ENCODE measurements at regions not wholly inside any gene's neighbourhood (a gene's known extent, or its start where the extent isn't known, plus 50 kb on each side); places are given as distances from the start of the nearest gene placed in this dataset.

DNA sequence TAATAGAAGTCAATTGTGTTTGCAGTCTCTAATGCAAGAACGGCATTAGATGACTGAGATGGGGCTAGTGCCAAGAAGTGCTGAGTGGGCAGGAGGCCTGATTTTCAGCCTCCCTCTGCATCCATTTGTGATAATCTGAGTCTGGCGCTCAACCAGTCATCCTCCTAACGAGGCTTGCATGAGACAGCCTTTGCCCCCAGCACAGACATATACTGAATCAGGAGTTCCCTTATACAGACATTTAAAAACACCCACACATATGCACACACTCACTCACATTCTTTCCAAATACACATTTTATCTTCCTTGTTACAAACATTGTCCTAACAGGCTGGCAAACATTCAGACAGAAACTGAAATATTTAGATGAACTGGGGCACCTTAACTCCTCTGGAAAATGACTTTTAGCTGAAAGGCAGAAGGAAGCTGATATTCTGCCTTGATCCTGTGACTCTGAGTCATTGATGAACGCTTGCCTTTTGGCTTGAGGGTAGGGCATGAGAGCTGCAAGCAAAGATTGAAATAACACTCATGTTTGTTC lies 562.3 kb downstream of the DHX35 start:
- Histone ChIP-seq H3K4me2 (ENCODE audit: low read length) (peak overlapping the region; percentile 32), H3K4me3 (ENCODE audit: low read length) (0 out of 2 replicates have a peak overlapping the region, but pooled peaks have one; percentile 6), H3K4me1 (ENCODE audit: low read length) (peaks cover 10% of the 10 kb centered on the region), H3K27me3 (ENCODE audit: low read depth, low read length) (no peaks in the 10 kb centered on the region), H3K9me3 (ENCODE audit: insufficient read depth, low read length) (no peaks in the 10 kb centered on the region), H4K20me1 (ENCODE audit: insufficient read depth, low read length) (no peaks in the 10 kb centered on the region), H2AFZ (ENCODE audit: low read depth, low read length) (peak overlapping the region; percentile 44), H3K9ac (ENCODE audit: low read length) (peak overlapping the region; percentile 15; the same call in 1 of the 2 replicates), H3K79me2 (ENCODE audit: low read length) (no peaks in the 10 kb centered on the region), H3K36me3 (replicated peaks; ENCODE audit: low read depth, low read length) (no peaks in the 10 kb centered on the region), H3K27ac (ENCODE audit: low read length) (no peak overlapping the region)
- TF ChIP-seq, protein P1, sequence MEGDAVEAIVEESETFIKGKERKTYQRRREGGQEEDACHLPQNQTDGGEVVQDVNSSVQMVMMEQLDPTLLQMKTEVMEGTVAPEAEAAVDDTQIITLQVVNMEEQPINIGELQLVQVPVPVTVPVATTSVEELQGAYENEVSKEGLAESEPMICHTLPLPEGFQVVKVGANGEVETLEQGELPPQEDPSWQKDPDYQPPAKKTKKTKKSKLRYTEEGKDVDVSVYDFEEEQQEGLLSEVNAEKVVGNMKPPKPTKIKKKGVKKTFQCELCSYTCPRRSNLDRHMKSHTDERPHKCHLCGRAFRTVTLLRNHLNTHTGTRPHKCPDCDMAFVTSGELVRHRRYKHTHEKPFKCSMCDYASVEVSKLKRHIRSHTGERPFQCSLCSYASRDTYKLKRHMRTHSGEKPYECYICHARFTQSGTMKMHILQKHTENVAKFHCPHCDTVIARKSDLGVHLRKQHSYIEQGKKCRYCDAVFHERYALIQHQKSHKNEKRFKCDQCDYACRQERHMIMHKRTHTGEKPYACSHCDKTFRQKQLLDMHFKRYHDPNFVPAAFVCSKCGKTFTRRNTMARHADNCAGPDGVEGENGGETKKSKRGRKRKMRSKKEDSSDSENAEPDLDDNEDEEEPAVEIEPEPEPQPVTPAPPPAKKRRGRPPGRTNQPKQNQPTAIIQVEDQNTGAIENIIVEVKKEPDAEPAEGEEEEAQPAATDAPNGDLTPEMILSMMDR (IDR thresholded peaks at IDR 0.05; ENCODE audit: low read depth, low read length) = no peak
- TF ChIP-seq EZH2phosphoT487 (IDR thresholded peaks at IDR 0.05; ENCODE audit: low read depth) = no peak

DNA sequence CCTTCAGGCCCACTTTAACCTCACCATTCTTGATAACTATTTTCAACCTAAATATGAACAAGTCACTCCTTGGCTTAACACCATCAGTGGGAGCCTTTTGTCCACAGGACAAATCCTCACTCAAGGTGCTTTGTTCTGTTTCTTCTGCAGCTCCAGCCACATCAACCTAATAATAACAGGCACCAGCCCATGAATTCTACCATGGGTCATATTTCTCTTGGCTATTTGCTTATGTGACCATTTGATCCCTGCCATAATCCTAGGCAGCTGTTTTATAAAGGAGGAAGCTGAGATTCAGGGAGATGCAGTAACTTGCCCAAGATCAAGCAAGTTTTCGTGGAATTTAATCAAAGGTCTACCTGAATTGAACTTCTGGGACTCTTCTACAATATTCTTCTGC lies 561.3 kb downstream of the DHX35 start:
- H3K4me2 ChIP-seq (ENCODE audit: low read length) = no peak overlapping the region
- H3K9ac ChIP-seq (ENCODE audit: low read length) = no peak overlapping the region
- H3K79me2 ChIP-seq (ENCODE audit: low read length) = no peaks in the 10 kb centered on the region
- TF ChIP-seq EZH2phosphoT487 (IDR thresholded peaks at IDR 0.05; ENCODE audit: low read depth) = no peak
- H3K27ac ChIP-seq (ENCODE audit: low read length) = no peak overlapping the region
- H4K20me1 ChIP-seq (ENCODE audit: insufficient read depth, low read length) = no peaks in the 10 kb centered on the region
- no peaks in the 10 kb centered on the region for H3K36me3 ChIP-seq (replicated peaks; ENCODE audit: low read depth, low read length)
- H3K4me1 ChIP-seq (ENCODE audit: low read length) = peaks cover 10% of the 10 kb centered on the region
- no peak overlapping the region for H3K4me3 ChIP-seq (ENCODE audit: low read length)
- no peaks in the 10 kb centered on the region for H3K9me3 ChIP-seq (ENCODE audit: insufficient read depth, low read length)
- H2AFZ ChIP-seq (ENCODE audit: low read depth, low read length) = no peak overlapping the region
- no peaks in the 10 kb centered on the region for H3K27me3 ChIP-seq (ENCODE audit: low read depth, low read length)

DNA sequence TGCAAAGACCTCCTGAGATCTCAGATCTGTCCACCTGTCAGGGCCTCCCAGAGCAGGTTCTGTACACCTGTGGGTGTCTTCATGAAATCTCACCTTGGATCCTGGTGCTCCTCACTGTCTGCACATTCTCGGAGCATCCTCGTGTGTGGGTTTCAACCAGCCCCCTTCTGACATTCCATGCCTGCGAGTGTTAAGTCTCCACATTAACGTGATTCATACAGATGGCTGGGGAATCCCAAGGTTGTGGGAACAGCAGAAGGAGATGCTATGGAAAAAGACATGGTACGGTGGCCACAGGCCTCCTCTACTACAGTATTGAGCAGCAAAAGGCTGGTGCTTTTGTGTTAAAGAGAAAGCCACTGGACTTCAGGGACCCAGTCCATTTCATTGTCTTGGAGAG lies 556.5 kb downstream of the DHX35 start:
- no peak overlapping the region for H3K27ac ChIP-seq (ENCODE audit: low read length)
- H2AFZ ChIP-seq (ENCODE audit: low read depth, low read length) = no peak overlapping the region
- H3K4me1 ChIP-seq (ENCODE audit: low read length) = peaks cover 20% of the 10 kb centered on the region
- TF ChIP-seq, protein P1 (IDR thresholded peaks at IDR 0.05; ENCODE audit: low read depth, low read length) = no peak
- no peak for TF ChIP-seq EZH2phosphoT487 (IDR thresholded peaks at IDR 0.05; ENCODE audit: low read depth)
- H3K9me3 ChIP-seq (ENCODE audit: insufficient read depth, low read length) = no peaks in the 10 kb centered on the region
- H3K9ac ChIP-seq (ENCODE audit: low read length) = no peak overlapping the region
- H3K4me2 ChIP-seq (ENCODE audit: low read length) = no peak overlapping the region
- no peaks in the 10 kb centered on the region for H3K79me2 ChIP-seq (ENCODE audit: low read length)
- no peaks in the 10 kb centered on the region for H3K36me3 ChIP-seq (replicated peaks; ENCODE audit: low read depth, low read length)
- H4K20me1 ChIP-seq (ENCODE audit: insufficient read depth, low read length) = no peaks in the 10 kb centered on the region
- no peaks in the 10 kb centered on the region for H3K27me3 ChIP-seq (ENCODE audit: low read depth, low read length)
- H3K4me3 ChIP-seq (ENCODE audit: low read length) = no peak overlapping the region

DNA sequence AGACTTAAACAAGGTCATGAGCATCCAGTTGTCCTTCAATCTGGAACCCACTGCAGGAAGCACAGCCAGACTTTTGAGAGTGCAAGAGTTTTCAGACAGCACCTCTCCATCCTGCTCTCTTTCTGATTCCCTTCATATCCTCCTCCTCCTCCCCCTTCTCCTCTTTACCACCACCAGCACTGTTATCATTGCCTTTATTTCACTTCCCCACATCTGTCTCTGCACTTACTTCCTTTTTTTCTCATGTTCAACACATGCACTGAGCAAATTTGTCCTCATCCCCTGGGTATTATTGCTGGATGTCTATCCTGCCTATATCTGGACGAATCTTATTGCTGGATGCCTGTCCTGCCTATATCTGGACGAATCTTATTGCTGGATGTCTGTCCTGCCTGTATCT lies 554.8 kb downstream of the DHX35 start:
- no peaks in the 10 kb centered on the region for H3K79me2 ChIP-seq (ENCODE audit: low read length)
- peak overlapping the region; percentile 31 for H3K27ac ChIP-seq (ENCODE audit: low read length)
- no peaks in the 10 kb centered on the region for H4K20me1 ChIP-seq (ENCODE audit: insufficient read depth, low read length)
- peak overlapping the region; percentile 25; the same call in 1 of the 2 replicates for H2AFZ ChIP-seq (ENCODE audit: low read depth, low read length)
- peak overlapping the region; percentile 9; the same call in 1 of the 2 replicates for H3K4me3 ChIP-seq (ENCODE audit: low read length)
- peaks cover 20% of the 10 kb centered on the region for H3K4me1 ChIP-seq (ENCODE audit: low read length)
- peak overlapping the region; percentile 50 for H3K4me2 ChIP-seq (ENCODE audit: low read length)
- no peak overlapping the region; the same call in 1 of the 2 replicates for H3K9ac ChIP-seq (ENCODE audit: low read length)
- H3K27me3 ChIP-seq (ENCODE audit: low read depth, low read length) = no peaks in the 10 kb centered on the region
- no peaks in the 10 kb centered on the region for H3K9me3 ChIP-seq (ENCODE audit: insufficient read depth, low read length)
- no peaks in the 10 kb centered on the region for H3K36me3 ChIP-seq (replicated peaks; ENCODE audit: low read depth, low read length)
- TF ChIP-seq EZH2phosphoT487 (IDR thresholded peaks at IDR 0.05; ENCODE audit: low read depth) = no peak
- TF ChIP-seq, protein P1 (IDR thresholded peaks at IDR 0.05; ENCODE audit: low read depth, low read length) = no peak
